GM10266 (cell line): ENCODE measurements at regions not wholly inside any gene's neighbourhood (a gene's known extent, or its start where the extent isn't known, plus 50 kb on each side); places are given as distances from the start of the nearest gene placed in this dataset.

Experiments used
- DNase-seq: peaks from one replicate; pipeline ENCODE4 v3.0.0; 2012; ENCODE audit errors: extremely low spot score
- TF ChIP-seq, protein P1 (sequence below): IDR thresholded peaks from 2 replicates; pipeline ENCODE4 v1.5.1; 2012; ENCODE audit warnings: mild to moderate bottlenecking, low read depth; ENCODE audit not compliant: control insufficient read depth, insufficient read depth; ENCODE audit errors: missing control alignments

DNA sequence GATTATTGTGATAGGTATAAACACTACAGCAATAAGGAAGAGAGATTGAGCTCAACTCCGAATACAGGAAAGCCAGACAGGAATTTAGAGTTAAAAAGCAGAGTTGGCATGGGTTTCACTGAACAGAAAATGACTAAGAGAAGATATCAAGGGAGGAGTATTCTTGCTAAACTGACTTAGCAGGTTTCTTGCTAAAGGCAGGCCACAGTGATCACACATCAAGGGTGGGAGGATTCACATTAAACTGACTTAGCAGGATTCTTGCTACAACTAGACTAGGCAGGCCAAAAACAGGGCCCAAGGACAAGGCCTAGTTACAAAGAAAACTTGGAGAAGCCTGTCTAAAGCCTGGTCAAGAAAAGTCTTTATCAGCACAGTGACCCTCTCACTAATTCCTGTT lies 195.1 kb downstream of the MAGEB5 start:
- no peak for DNase-seq
- TF ChIP-seq, protein P1, sequence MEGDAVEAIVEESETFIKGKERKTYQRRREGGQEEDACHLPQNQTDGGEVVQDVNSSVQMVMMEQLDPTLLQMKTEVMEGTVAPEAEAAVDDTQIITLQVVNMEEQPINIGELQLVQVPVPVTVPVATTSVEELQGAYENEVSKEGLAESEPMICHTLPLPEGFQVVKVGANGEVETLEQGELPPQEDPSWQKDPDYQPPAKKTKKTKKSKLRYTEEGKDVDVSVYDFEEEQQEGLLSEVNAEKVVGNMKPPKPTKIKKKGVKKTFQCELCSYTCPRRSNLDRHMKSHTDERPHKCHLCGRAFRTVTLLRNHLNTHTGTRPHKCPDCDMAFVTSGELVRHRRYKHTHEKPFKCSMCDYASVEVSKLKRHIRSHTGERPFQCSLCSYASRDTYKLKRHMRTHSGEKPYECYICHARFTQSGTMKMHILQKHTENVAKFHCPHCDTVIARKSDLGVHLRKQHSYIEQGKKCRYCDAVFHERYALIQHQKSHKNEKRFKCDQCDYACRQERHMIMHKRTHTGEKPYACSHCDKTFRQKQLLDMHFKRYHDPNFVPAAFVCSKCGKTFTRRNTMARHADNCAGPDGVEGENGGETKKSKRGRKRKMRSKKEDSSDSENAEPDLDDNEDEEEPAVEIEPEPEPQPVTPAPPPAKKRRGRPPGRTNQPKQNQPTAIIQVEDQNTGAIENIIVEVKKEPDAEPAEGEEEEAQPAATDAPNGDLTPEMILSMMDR, result no peak

DNA sequence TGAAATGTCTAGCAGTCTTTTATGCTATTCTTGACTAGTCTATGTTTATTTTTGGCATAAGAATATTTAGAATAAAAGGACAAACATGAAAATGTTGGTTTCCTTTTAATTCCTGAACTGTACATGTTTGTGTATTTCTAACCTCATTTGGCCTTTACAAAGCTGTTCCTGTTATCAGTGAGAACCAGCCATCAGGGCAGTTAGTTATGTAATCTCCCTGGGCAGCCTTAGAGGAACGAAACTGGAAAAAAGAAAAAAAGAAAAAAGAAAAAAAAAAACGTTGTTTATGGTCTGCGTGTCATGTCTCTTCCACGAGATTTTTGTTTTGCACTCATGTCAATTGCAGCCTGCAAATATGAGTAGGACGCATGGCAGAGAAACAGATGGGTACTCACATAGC lies 193.7 kb downstream of the MAGEB5 start:
- DNase-seq, result no peak
- TF ChIP-seq, protein P1, result no peak

DNA sequence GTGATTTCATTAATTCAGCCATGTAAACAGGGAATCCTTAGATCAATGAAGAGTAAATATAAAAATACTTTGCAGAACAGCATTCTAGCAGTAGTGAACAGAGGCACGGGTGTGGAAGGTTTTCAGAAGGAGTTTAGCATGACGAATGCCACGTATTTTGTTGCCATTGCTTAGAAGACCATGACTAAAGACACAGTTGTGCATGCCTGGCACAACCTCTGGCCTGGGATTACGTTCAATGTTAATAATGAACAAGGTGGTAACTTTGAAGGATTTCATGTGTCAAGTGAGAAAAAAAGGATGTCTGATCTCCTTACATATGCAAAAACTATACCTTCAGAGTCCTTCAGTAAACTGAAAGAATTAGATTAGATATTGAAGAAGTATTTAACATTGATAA lies 171.9 kb downstream of the MAGEB5 start:
- no peak for DNase-seq
- TF ChIP-seq, protein P1, result no peak

GRCh38 chrX:26376037-26376708 lies 160.2 kb downstream of the MAGEB5 start:
- TF ChIP-seq, protein P1, result no peak

DNA sequence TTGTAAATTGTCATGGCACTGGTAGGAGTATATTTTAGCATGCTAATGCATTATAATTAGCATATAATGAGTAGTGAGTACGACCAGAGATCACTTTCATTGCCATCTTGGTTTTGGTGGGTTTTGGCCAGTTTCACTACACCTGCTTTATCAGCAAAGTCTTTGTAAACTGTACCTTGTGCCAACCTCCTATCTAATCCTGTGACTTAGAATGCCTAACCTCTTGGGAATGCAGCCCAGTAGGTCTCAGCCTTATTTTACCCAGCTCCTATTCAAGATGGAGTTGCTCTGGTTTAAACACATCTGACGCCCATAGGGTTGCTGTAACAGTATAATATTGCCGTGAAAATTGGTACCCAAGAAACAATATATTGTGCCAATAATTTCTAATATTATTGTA lies 159.4 kb downstream of the MAGEB5 start:
- DNase-seq, result no peak
- TF ChIP-seq, protein P1, result no peak

More at GRCh38 chrX:26376037-26376708, 160.2 kb downstream of the MAGEB5 start:
- DNase-seq, result no peak

- DNase-seq, result no peak
- TF ChIP-seq, protein P1, result no peak
Measured at GRCh38 chrX:26373829-26374228, 157.9 kb downstream of the MAGEB5 start.

- TF ChIP-seq, protein P1, result no peak
- no peak for DNase-seq
Measured at GRCh38 chrX:26352891-26353430, 137.0 kb downstream of the MAGEB5 start.
